Endothelial cell of umbilical vein (primary cell): ENCODE measurements at regions not wholly inside any gene's neighbourhood (a gene's known extent, or its start where the extent isn't known, plus 50 kb on each side); places are given as distances from the start of the nearest gene placed in this dataset.

Experiments
- CTCF ChIP-seq, 2 donors: IDR thresholded peaks; 1 replicate in 1 of 2; 2 replicates in 1 of 2; pipeline ENCODE4 v1.5.1; 2011; ENCODE audit warnings: low read length in 2 of 2, mild to moderate bottlenecking in 2 of 2, moderate library complexity in 2 of 2, control low read depth in 1 of 2, inconsistent platforms in 1 of 2, low read depth in 1 of 2; ENCODE audit not compliant: insufficient read depth in 1 of 2; ENCODE audit errors: extremely low read depth in 1 of 2
- EZH2 ChIP-seq: IDR thresholded peaks from 2 replicates; pipeline ENCODE4 v1.6.1; 2012; ENCODE audit warnings: borderline replicate concordance, low read depth, mild to moderate bottlenecking, moderate library complexity, low read length, inconsistent platforms; ENCODE audit not compliant: severe bottlenecking
- FOS ChIP-seq: IDR thresholded peaks from 2 replicates; pipeline ENCODE4 v1.6.1; 2011; ENCODE audit warnings: mild to moderate bottlenecking, low read length, moderate library complexity, borderline replicate concordance; ENCODE audit not compliant: insufficient read depth
- GATA2 ChIP-seq: IDR thresholded peaks from 2 replicates; pipeline ENCODE4 v1.7.0; 2011; ENCODE audit warnings: low read depth, mild to moderate bottlenecking, moderate library complexity, mixed read lengths, low read length; ENCODE audit not compliant: insufficient read length, insufficient read depth
- JUN ChIP-seq: IDR thresholded peaks from 2 replicates; pipeline ENCODE4 v1.6.1; 2011; ENCODE audit warnings: borderline replicate concordance, low read depth; ENCODE audit not compliant: insufficient read length, insufficient read depth
- MAX ChIP-seq: IDR thresholded peaks from 2 replicates; pipeline ENCODE4 v1.6.1; 2011; ENCODE audit not compliant: insufficient read depth, insufficient read length
- POLR2A ChIP-seq: IDR thresholded peaks from 2 replicates; pipeline ENCODE4 v1.6.1; 2012; ENCODE audit warnings: low read depth, mild to moderate bottlenecking, control low read depth, low read length
- POLR2AphosphoS5 ChIP-seq: IDR thresholded peaks from 2 replicates; pipeline ENCODE4 v1.6.1; 2012; ENCODE audit warnings: low read depth, mild to moderate bottlenecking, control low read depth, low read length, moderate library complexity; ENCODE audit not compliant: insufficient read depth

GRCh38 chr13:84954636-84955035, 844.6 kb downstream of the SLITRK6 start:
- no peak for TF ChIP-seq POLR2AphosphoS5
- TF ChIP-seq CTCF (IDR thresholded peaks at IDR 0.05; ENCODE audit: extremely low read depth in 1 of 2, insufficient read depth in 1 of 2, low read depth in 1 of 2, low read length in 2 of 2), result no peak
- TF ChIP-seq EZH2, result no peak
- TF ChIP-seq POLR2A, result no peak
- no peak for TF ChIP-seq GATA2
- TF ChIP-seq JUN, result no peak
- TF ChIP-seq FOS, result no peak
- TF ChIP-seq MAX, result no peak
